Activated T-cell treated with anti-CD3 and anti-CD28 coated beads for 4 hours (primary cell): ENCODE measurements at regions not wholly inside any gene's neighbourhood (a gene's known extent, or its start where the extent isn't known, plus 50 kb on each side); places are given as distances from the start of the nearest gene placed in this dataset.

Source experiments
- DNase-seq: peaks from one replicate; pipeline ENCODE4 v3.0.0-alpha.2; 2020

GRCh38 chr5:125267636-125268248 is 521.3 kb upstream of the ZNF608 start:
- no peak for DNase-seq

GRCh38 chr5:125269926-125270325 is 523.5 kb upstream of the ZNF608 start:
- no peak for DNase-seq

GRCh38 chr5:125272357-125272756 is 525.9 kb upstream of the ZNF608 start:
- no peak for DNase-seq

GRCh38 chr5:125274211-125274610 is 527.8 kb upstream of the ZNF608 start:
- no peak for DNase-seq

- no peak for DNase-seq
Measured at GRCh38 chr5:125274938-125275724, 528.7 kb upstream of the ZNF608 start.

- no peak for DNase-seq
Measured at GRCh38 chr5:125275725-125276090, 529.3 kb upstream of the ZNF608 start.

GRCh38 chr5:125276096-125276495 is 529.7 kb upstream of the ZNF608 start:
- no peak for DNase-seq

- DNase-seq, result no peak
Measured at GRCh38 chr5:125277494-125278154, 531.2 kb upstream of the ZNF608 start.

GRCh38 chr5:125278711-125279110 is 532.3 kb upstream of the ZNF608 start:
- DNase-seq, result no peak

- DNase-seq, result no peak
Measured at GRCh38 chr5:125281667-125282066, 535.2 kb upstream of the ZNF608 start.

- no peak for DNase-seq
Measured at GRCh38 chr5:125283372-125283771, 536.9 kb upstream of the ZNF608 start.

- no peak for DNase-seq
Measured at GRCh38 chr5:125286271-125286670, 539.8 kb upstream of the ZNF608 start.

GRCh38 chr5:125289606-125290005 is 543.2 kb upstream of the ZNF608 start:
- DNase-seq, result no peak

GRCh38 chr5:125290935-125291334 is 544.5 kb upstream of the ZNF608 start:
- DNase-seq, result no peak

GRCh38 chr5:125291447-125291846 is 545.0 kb upstream of the ZNF608 start:
- no peak for DNase-seq

- no peak for DNase-seq
Measured at GRCh38 chr5:125293223-125293622, 546.8 kb upstream of the ZNF608 start.

- no peak for DNase-seq
Measured at GRCh38 chr5:125293726-125294125, 547.3 kb upstream of the ZNF608 start.

GRCh38 chr5:125294844-125295243 is 548.4 kb upstream of the ZNF608 start:
- DNase-seq, result no peak

GRCh38 chr5:125295405-125295872 is 549.0 kb upstream of the ZNF608 start:
- DNase-seq, result no peak

GRCh38 chr5:125298258-125298657 is 551.8 kb upstream of the ZNF608 start:
- no peak for DNase-seq

- no peak for DNase-seq
Measured at GRCh38 chr5:125298746-125299379, 552.4 kb upstream of the ZNF608 start.

- no peak for DNase-seq
Measured at GRCh38 chr5:125301711-125302110, 555.3 kb upstream of the ZNF608 start.

- no peak for DNase-seq
Measured at GRCh38 chr5:125302577-125302976, 556.1 kb upstream of the ZNF608 start.

- DNase-seq, result no peak
Measured at GRCh38 chr5:125306741-125307140, 560.3 kb upstream of the ZNF608 start.
